ENCODE measurements at regions not wholly inside any gene's neighbourhood (a gene's known extent, or its start where the extent isn't known, plus 50 kb on each side); places are given as distances from the start of the nearest gene placed in this dataset.

- TF ChIP-seq CTCF (IDR thresholded peaks at IDR 0.05): no peak
- TF ChIP-seq EHF (CRISPR knock-in tag; IDR thresholded peaks at IDR 0.05): no peak
- TF ChIP-seq HEYL (CRISPR knock-in tag; IDR thresholded peaks at IDR 0.05): no peak
- TF ChIP-seq ZFP36 (IDR thresholded peaks at IDR 0.05; ENCODE audit: borderline replicate concordance, partially characterized antibody): no peak
- no peak for TF ChIP-seq JUN (IDR thresholded peaks at IDR 0.05)
- no peak for TF ChIP-seq POLR2A (IDR thresholded peaks at IDR 0.05; ENCODE audit: low read length)
- no peak for TF ChIP-seq RAD21 (conservative IDR thresholded peaks at IDR 0.05 in 1 of 2, IDR thresholded peaks at IDR 0.05 in 1 of 2)
- no peak for TF ChIP-seq MYC (IDR thresholded peaks at IDR 0.05; ENCODE audit: borderline replicate concordance, low read length)
- no peak for TF ChIP-seq SREBF2 (IDR thresholded peaks at IDR 0.05)
- no peak for TF ChIP-seq MAX (IDR thresholded peaks at IDR 0.05)
- TF ChIP-seq CEBPB (IDR thresholded peaks at IDR 0.05): no peak
- no peak for TF ChIP-seq ZC3H11A (IDR thresholded peaks at IDR 0.05)
Measured at GRCh38 chr20:54340667-54341081, 132.8 kb downstream of the PFDN4 start.
